ENCODE measurements at regions not wholly inside any gene's neighbourhood (a gene's known extent, or its start where the extent isn't known, plus 50 kb on each side); places are given as distances from the start of the nearest gene placed in this dataset.

DNA sequence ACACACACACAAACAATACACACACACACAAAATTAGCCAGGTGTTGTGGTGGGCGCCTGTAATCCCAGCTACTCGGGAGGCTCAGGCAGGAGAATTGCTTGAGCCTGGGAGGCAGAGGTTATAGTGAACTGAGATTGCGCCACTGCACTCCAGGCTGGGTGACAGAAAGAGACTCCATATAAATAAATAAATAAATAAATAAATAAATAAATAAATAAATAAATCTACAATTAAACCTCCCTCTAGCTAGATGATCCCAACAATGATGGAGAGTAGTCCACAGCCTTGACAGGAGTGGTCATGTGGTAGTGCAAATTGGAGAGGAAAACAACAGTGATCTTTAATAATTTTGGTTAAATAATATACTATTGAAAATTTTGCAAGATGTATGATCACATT lies 1739.0 kb upstream of the C9orf72 start (continued):
- TF ChIP-seq ZNF780A (CRISPR knock-in tag; IDR thresholded peaks at IDR 0.05): no peak
- TF ChIP-seq CXXC5 (CRISPR knock-in tag; IDR thresholded peaks at IDR 0.05): no peak
- no peak for TF ChIP-seq FOS (IDR thresholded peaks at IDR 0.05; ENCODE audit: extremely low read depth, insufficient read length)

DNA sequence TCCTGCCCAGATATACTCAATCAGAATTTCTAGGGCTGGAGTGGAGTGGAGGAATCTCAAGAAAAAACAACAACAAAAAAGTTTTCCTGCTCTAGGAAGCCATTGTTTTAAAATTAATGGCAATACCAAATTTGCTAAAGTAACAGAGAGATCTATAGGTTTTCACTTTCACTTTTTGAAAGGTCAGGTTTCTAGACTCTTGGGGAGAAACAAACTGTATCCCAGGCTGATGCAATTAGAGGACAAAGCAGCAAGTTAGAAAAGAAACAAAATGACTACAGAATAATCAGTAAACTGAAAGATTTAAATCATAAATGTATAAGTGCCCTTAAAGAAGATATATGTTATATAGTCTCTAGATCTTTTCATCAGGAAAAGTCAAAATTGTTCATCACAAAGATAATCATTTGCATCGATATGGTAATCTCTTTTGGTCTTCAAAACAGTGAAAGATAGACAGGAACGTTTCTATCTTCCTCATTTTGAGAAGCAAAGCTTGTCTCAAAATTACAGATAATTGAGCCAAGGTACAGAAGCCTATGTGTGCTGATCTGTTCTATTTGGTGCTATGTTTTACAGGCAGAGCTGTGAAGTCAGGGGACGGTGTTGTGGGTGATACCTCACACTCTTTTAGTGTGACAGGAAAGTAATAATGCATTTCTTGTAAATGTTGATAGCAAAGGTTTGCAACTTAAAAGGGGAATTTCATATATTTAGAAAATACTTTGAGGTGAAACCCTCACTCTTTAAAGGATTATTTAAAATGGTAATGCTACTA lies 1746.6 kb upstream of the C9orf72 start:
- in situ Hi-C loops (cut with MboI): no loop called here
- no CpG with 5 or more reads among the region's 3 CpGs for WGBS (ENCODE audit: insufficient coverage, low coverage, missing lambda C conversion rate)
- Histone ChIP-seq H3K27me3 (ENCODE audit: control insufficient read depth in 2 of 2, insufficient read depth in 2 of 2, low read length in 2 of 2) (no peaks in the 10 kb centered on the region), H3K9me1 (ENCODE audit: control insufficient read depth, insufficient read depth, low read length) (no peaks in the 10 kb centered on the region), H3K36me3 (ENCODE audit: control insufficient read depth, insufficient read depth, low read length) (no peaks in the 10 kb centered on the region), H3K9ac (ENCODE audit: insufficient read depth in 1 of 2, low read depth in 2 of 2, low read length in 2 of 2) (no peak overlapping the region), H2AFZ (ENCODE audit: low read depth, low read length) (no peak overlapping the region), H3K4me3 (no peak overlapping the region), H3K27ac (ENCODE audit: extremely low read depth, low read depth, low read length) (no peak overlapping the region), H3K9me3 (replicated peaks; ENCODE audit: control insufficient read depth, insufficient read depth, low read depth, low read length) (no peaks in the 10 kb centered on the region), H3K79me2 (ENCODE audit: control insufficient read depth, insufficient read depth, low read length) (no peaks in the 10 kb centered on the region), H3K4me2 (ENCODE audit: insufficient read depth, low read length) (no peak overlapping the region), H4K20me1 (replicated peaks; ENCODE audit: control insufficient read depth, insufficient read depth, low read length) (no peaks in the 10 kb centered on the region), H3K4me1 (replicated peaks in 1 of 2; ENCODE audit: control insufficient read depth in 2 of 2, insufficient read depth in 2 of 2, low read length in 2 of 2) (no peaks in the 10 kb centered on the region)
- TF ChIP-seq, protein P1, sequence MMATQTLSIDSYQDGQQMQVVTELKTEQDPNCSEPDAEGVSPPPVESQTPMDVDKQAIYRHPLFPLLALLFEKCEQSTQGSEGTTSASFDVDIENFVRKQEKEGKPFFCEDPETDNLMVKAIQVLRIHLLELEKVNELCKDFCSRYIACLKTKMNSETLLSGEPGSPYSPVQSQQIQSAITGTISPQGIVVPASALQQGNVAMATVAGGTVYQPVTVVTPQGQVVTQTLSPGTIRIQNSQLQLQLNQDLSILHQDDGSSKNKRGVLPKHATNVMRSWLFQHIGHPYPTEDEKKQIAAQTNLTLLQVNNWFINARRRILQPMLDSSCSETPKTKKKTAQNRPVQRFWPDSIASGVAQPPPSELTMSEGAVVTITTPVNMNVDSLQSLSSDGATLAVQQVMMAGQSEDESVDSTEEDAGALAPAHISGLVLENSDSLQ (IDR thresholded peaks at IDR 0.05): no peak
- TF ChIP-seq TAF7 (tag; IDR thresholded peaks at IDR 0.05) (no peak), HDAC3 (IDR thresholded peaks at IDR 0.05; ENCODE audit: borderline replicate concordance, partially characterized antibody) (no peak), MYBL2 (IDR thresholded peaks at IDR 0.05; ENCODE audit: low read depth) (no peak), MYBL2 (CRISPR knock-in tag; IDR thresholded peaks at IDR 0.05; ENCODE audit: borderline replicate concordance) (no peak), ZNF143 (CRISPR knock-in tag; IDR thresholded peaks at IDR 0.05) (no peak)
- TF ChIP-seq, protein P2, sequence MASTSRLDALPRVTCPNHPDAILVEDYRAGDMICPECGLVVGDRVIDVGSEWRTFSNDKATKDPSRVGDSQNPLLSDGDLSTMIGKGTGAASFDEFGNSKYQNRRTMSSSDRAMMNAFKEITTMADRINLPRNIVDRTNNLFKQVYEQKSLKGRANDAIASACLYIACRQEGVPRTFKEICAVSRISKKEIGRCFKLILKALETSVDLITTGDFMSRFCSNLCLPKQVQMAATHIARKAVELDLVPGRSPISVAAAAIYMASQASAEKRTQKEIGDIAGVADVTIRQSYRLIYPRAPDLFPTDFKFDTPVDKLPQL (IDR thresholded peaks at IDR 0.05; ENCODE audit: extremely low read depth, insufficient read length): no peak
- CTCF ChIA-PET (ENCODE audit: low intra/inter-chr PET ratio): no interaction called here
- no peak for FAIRE-seq
- no peak for DNase-seq (ENCODE audit: extremely low read depth in 1 of 4, low spot score in 3 of 4)
- no peak for ATAC-seq
- BruUV-seq (replicated peaks): no TSS peak
- POLR2A ChIA-PET: no interaction called here
- intact Hi-C loops (cut with micrococcal nuclease): no loop called here

All from K562 (cell line).